H9 (cell line): ENCODE measurements at regions not wholly inside any gene's neighbourhood (a gene's known extent, or its start where the extent isn't known, plus 50 kb on each side); places are given as distances from the start of the nearest gene placed in this dataset.

ENCODE experiments used
- DNase-seq: peaks from one replicate; pipeline ENCODE4 v3.0.0-alpha.2; 2017
- H2AFZ ChIP-seq: one replicate; pipeline ENCODE4 v1.6.1; 2013; ENCODE audit warnings: mild to moderate bottlenecking, low read length, control low read depth, moderate library complexity
- H2AK5ac ChIP-seq: 2 replicates; pipeline ENCODE4 v1.6.1; 2013; ENCODE audit warnings: low read length, control low read depth, mixed read lengths; ENCODE audit not compliant: insufficient read length
- H2BK120ac ChIP-seq: one replicate; pipeline ENCODE4 v1.6.1; 2013; ENCODE audit warnings: low read depth, mild to moderate bottlenecking, low read length, control low read depth, inconsistent platforms; ENCODE audit not compliant: poor library complexity, severe bottlenecking
- H2BK12ac ChIP-seq: 2 replicates; pipeline ENCODE4 v1.6.1; 2013; ENCODE audit warnings: low read length, control low read depth, mixed read lengths, low read depth; ENCODE audit not compliant: insufficient read length
- H2BK15ac ChIP-seq: 2 replicates; pipeline ENCODE4 v1.6.1; 2013; ENCODE audit warnings: low read depth, low read length, control low read depth
- H2BK20ac ChIP-seq: one replicate; pipeline ENCODE4 v1.6.1; 2013; ENCODE audit warnings: low read depth, mild to moderate bottlenecking, low read length, control low read depth, inconsistent platforms; ENCODE audit not compliant: poor library complexity, severe bottlenecking
- H2BK5ac ChIP-seq: 2 replicates; pipeline ENCODE4 v1.6.1; 2013; ENCODE audit warnings: low read length, control low read depth, mixed read lengths; ENCODE audit not compliant: insufficient read length
- H3K14ac ChIP-seq: 2 replicates; pipeline ENCODE4 v1.6.1; 2013; ENCODE audit warnings: low read length, control low read depth; ENCODE audit not compliant: insufficient read depth
- H3K18ac ChIP-seq: 2 replicates; pipeline ENCODE4 v1.6.1; 2013; ENCODE audit warnings: low read depth, mild to moderate bottlenecking, mixed read lengths, low read length, control low read depth; ENCODE audit not compliant: insufficient read length
- H3K23ac ChIP-seq: 2 replicates; pipeline ENCODE4 v1.6.1; 2013; ENCODE audit warnings: low read length, control low read depth, mixed read lengths, low read depth; ENCODE audit not compliant: insufficient read length
- H3K23me2 ChIP-seq: 2 replicates; pipeline ENCODE4 v1.6.1; 2013; ENCODE audit warnings: low read depth, mild to moderate bottlenecking, mixed read lengths, low read length, control low read depth; ENCODE audit not compliant: insufficient read length, poor library complexity, severe bottlenecking
- H3K27ac ChIP-seq: 2 replicates; pipeline ENCODE4 v1.5.1; 2013; ENCODE audit warnings: low read length, control low read depth, mixed read lengths, low read depth; ENCODE audit not compliant: insufficient read length
- H3K27me3 ChIP-seq: 2 replicates; pipeline ENCODE4 v1.6.1; 2013; ENCODE audit warnings: low read length, control low read depth, inconsistent platforms; ENCODE audit not compliant: insufficient read depth
- H3K4ac ChIP-seq: 2 replicates; pipeline ENCODE4 v1.6.1; 2013; ENCODE audit warnings: low read depth, mild to moderate bottlenecking, control low read depth, inconsistent platforms, low read length, moderate library complexity
- H3K4me1 ChIP-seq: 2 replicates; pipeline ENCODE4 v1.6.1; 2013; ENCODE audit warnings: low read length, control low read depth, inconsistent platforms; ENCODE audit not compliant: insufficient read depth
- H3K4me2 ChIP-seq: 2 replicates; pipeline ENCODE4 v1.6.1; 2013; ENCODE audit warnings: low read length, control low read depth, mixed read lengths; ENCODE audit not compliant: insufficient read length, insufficient read depth
- H3K56ac ChIP-seq: 2 replicates; pipeline ENCODE4 v1.6.1; 2013; ENCODE audit warnings: low read depth, mild to moderate bottlenecking, mixed read lengths, low read length, control low read depth; ENCODE audit not compliant: insufficient read length
- H3K79me1 ChIP-seq: 2 replicates; pipeline ENCODE4 v1.6.1; 2013; ENCODE audit warnings: low read depth, mild to moderate bottlenecking, moderate library complexity, low read length, control low read depth, inconsistent platforms; ENCODE audit not compliant: insufficient read depth, poor library complexity, severe bottlenecking
- H3K79me2 ChIP-seq: 2 replicates; pipeline ENCODE4 v1.6.1; 2013; ENCODE audit warnings: low read length, control low read depth, inconsistent platforms; ENCODE audit not compliant: insufficient read depth
- H3K9ac ChIP-seq: 2 replicates; pipeline ENCODE4 v1.6.1; 2013; ENCODE audit warnings: low read length, control low read depth, mixed read lengths; ENCODE audit not compliant: insufficient read length; ENCODE audit errors: extremely low read depth
- H3K9me3 ChIP-seq: one replicate; pipeline ENCODE4 v1.6.1; 2013; ENCODE audit warnings: low read depth, low read length, inconsistent platforms; ENCODE audit not compliant: control insufficient read depth
- H3T11ph ChIP-seq: one replicate; pipeline ENCODE4 v1.6.1; 2013; ENCODE audit warnings: mild to moderate bottlenecking, low read length, control low read depth, inconsistent platforms
- H4K20me1 ChIP-seq: one replicate; pipeline ENCODE4 v1.6.1; 2013; ENCODE audit not compliant: control insufficient read depth, insufficient read length, insufficient read depth
- H4K5ac ChIP-seq: 2 replicates; pipeline ENCODE4 v1.6.1; 2013; ENCODE audit warnings: low read depth, mild to moderate bottlenecking, mixed read lengths, low read length, control low read depth; ENCODE audit not compliant: insufficient read length
- H4K8ac ChIP-seq: replicated peaks from 2 replicates; pipeline ENCODE4 v1.6.1; 2013; ENCODE audit warnings: low read length, control low read depth, mixed read lengths, low read depth; ENCODE audit not compliant: insufficient read length
- H4K91ac ChIP-seq: 2 replicates; pipeline ENCODE4 v1.6.1; 2013; ENCODE audit warnings: low read depth, mild to moderate bottlenecking, moderate library complexity, mixed read lengths, low read length, control low read depth; ENCODE audit not compliant: insufficient read length
- H3K27ac Mint-ChIP-seq, 3 experiments: 2 replicates in 2 of 3; 3 replicates in 1 of 3; pipeline ENCODE4 v1.8.0; 2020 to 2021; ENCODE audit warnings: mixed read lengths in 3 of 3, mild to moderate bottlenecking in 1 of 3, moderate library complexity in 1 of 3
- H3K27me3 Mint-ChIP-seq: 2 replicates; pipeline ENCODE4 v1.8.0; 2021; ENCODE audit warnings: low read depth, mild to moderate bottlenecking, moderate library complexity, mixed read lengths
- H3K36me3 Mint-ChIP-seq, 3 experiments: 2 replicates in 2 of 3; 3 replicates in 1 of 3; pipeline ENCODE4 v1.8.0; 2020 to 2021; ENCODE audit warnings: low read depth in 3 of 3, mixed read lengths in 3 of 3; ENCODE audit not compliant: insufficient read depth in 1 of 3
- H3K4me1 Mint-ChIP-seq, 2 experiments: 2 replicates each; pipeline ENCODE4 v1.8.0; 2020; ENCODE audit warnings: mixed read lengths in 2 of 2
- H3K4me3 Mint-ChIP-seq, 2 experiments: 2 replicates in 1 of 2; 3 replicates in 1 of 2; pipeline ENCODE4 v1.8.0; 2020 to 2021; ENCODE audit warnings: mild to moderate bottlenecking in 2 of 2, mixed read lengths in 2 of 2, moderate library complexity in 1 of 2
- H3K9me3 Mint-ChIP-seq, 2 experiments: 2 replicates in 1 of 2; 3 replicates in 1 of 2; pipeline ENCODE4 v1.8.0; 2020; ENCODE audit warnings: mild to moderate bottlenecking in 2 of 2, mixed read lengths in 2 of 2, moderate library complexity in 1 of 2
- WGBS: extraction: QIAGEN DNeasy Blood & Tissue Kit; methylation state at CpG from one replicate; pipeline ENCODE4 v1.1.7; 2013; ENCODE audit warnings: missing lambda C conversion rate, low lambda C conversion rate, mixed read lengths; ENCODE audit not compliant: insufficient read length; ENCODE audit errors: extremely low coverage; 5-methylcytosine and 5-hydroxymethylcytosine counted together
- TF ChIP-seq, protein P1 (sequence below): fragments of 200-600 bp; sonication (generic); conservative IDR thresholded peaks from 3 replicates; pipeline ENCODE4 v1.8.0; 2021; ENCODE audit warnings: antibody characterized with exemption, mild to moderate bottlenecking

DNA sequence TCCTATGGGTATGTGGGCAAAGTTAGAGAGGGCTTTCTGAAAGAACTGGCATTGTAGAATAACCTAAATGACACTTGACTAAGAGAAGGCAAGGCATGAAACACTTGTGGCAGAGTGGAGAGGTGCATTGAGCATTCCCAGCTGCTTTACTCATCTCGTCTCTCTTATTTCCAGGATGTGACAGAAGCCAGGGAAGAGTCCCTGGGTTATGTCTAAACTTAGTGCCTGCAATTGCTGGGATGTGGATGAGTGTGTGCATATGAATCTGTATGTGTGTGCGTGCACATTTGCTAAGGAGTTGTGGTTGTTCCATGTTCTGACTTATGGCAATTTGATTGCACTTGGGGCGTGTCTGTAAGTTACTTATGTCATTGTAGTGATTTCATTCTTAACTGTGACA is 1326.5 kb upstream of the B3GALT2 start:
- H3K79me2 ChIP-seq = no peaks in the 10 kb centered on the region
- H3K4ac ChIP-seq = no peak overlapping the region
- H2BK120ac ChIP-seq = no peak overlapping the region
- Mint-ChIP-seq H3K9me3 (peaks cover 18 to 22% of the 10 kb centered on the region in 2 experiments), H3K27ac (no peak overlapping the region), H3K27me3 (no peaks in the 10 kb centered on the region), H3K36me3 (peaks cover 3 to 24% (median 5%) of the 10 kb centered on the region in 3 experiments; a peak in 4 of 7 replicates), H3K4me3 (no peak overlapping the region), H3K4me1 (no peaks in the 10 kb centered on the region)
- H3K27me3 ChIP-seq = no peaks in the 10 kb centered on the region
- H3K4me1 ChIP-seq = no peaks in the 10 kb centered on the region
- H2AK5ac ChIP-seq = no peak overlapping the region
- no peak overlapping the region for H2BK20ac ChIP-seq
- TF ChIP-seq, protein P1, sequence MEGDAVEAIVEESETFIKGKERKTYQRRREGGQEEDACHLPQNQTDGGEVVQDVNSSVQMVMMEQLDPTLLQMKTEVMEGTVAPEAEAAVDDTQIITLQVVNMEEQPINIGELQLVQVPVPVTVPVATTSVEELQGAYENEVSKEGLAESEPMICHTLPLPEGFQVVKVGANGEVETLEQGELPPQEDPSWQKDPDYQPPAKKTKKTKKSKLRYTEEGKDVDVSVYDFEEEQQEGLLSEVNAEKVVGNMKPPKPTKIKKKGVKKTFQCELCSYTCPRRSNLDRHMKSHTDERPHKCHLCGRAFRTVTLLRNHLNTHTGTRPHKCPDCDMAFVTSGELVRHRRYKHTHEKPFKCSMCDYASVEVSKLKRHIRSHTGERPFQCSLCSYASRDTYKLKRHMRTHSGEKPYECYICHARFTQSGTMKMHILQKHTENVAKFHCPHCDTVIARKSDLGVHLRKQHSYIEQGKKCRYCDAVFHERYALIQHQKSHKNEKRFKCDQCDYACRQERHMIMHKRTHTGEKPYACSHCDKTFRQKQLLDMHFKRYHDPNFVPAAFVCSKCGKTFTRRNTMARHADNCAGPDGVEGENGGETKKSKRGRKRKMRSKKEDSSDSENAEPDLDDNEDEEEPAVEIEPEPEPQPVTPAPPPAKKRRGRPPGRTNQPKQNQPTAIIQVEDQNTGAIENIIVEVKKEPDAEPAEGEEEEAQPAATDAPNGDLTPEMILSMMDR = no peak
- H4K20me1 ChIP-seq = no peaks in the 10 kb centered on the region
- WGBS = no CpG with 5 or more reads among the region's 3 CpGs
- no peak overlapping the region for H2AFZ ChIP-seq
- H3K79me1 ChIP-seq = no peaks in the 10 kb centered on the region
- H3K27ac ChIP-seq = no peak overlapping the region
- peaks cover 5% of the 10 kb centered on the region for H3K9me3 ChIP-seq
- no peak overlapping the region for H4K5ac ChIP-seq
- H3K14ac ChIP-seq = no peak overlapping the region
- no peak overlapping the region for H3K56ac ChIP-seq
- no peak overlapping the region for H3K4me2 ChIP-seq
- no peak overlapping the region for H3K18ac ChIP-seq
- H4K91ac ChIP-seq = no peak overlapping the region
- no peak for DNase-seq
- no peak overlapping the region for H3T11ph ChIP-seq
- H2BK15ac ChIP-seq = no peak overlapping the region
- no peak overlapping the region for H4K8ac ChIP-seq
- no peak overlapping the region for H2BK5ac ChIP-seq
- no peak overlapping the region for H3K9ac ChIP-seq
- H3K23me2 ChIP-seq = no peaks in the 10 kb centered on the region
- H2BK12ac ChIP-seq = no peak overlapping the region
- no peak overlapping the region for H3K23ac ChIP-seq
